Osteocyte (in vitro differentiated cells): ENCODE measurements at regions not wholly inside any gene's neighbourhood (a gene's known extent, or its start where the extent isn't known, plus 50 kb on each side); places are given as distances from the start of the nearest gene placed in this dataset.

Source experiments
- DNase-seq: peaks from one replicate; pipeline ENCODE4 v3.0.0; 2021; ENCODE audit warnings: mixed read lengths; ENCODE audit not compliant: unreplicated experiment; ENCODE audit errors: extremely low spot score
- H3K27ac Mint-ChIP-seq: one replicate; pipeline ENCODE4 v1.8.0; 2021; ENCODE audit warnings: mild to moderate bottlenecking, mixed read lengths; ENCODE audit not compliant: unreplicated experiment
- H3K27me3 Mint-ChIP-seq: one replicate; pipeline ENCODE4 v1.8.0; 2021; ENCODE audit warnings: mixed read lengths; ENCODE audit not compliant: unreplicated experiment
- H3K36me3 Mint-ChIP-seq: one replicate; pipeline ENCODE4 v1.8.0; 2021; ENCODE audit warnings: mixed read lengths; ENCODE audit not compliant: unreplicated experiment
- H3K4me1 Mint-ChIP-seq: one replicate; pipeline ENCODE4 v1.8.0; 2021; ENCODE audit warnings: mixed read lengths; ENCODE audit not compliant: unreplicated experiment
- H3K4me3 Mint-ChIP-seq: one replicate; pipeline ENCODE4 v1.8.0; 2021; ENCODE audit warnings: mild to moderate bottlenecking, moderate library complexity, mixed read lengths; ENCODE audit not compliant: unreplicated experiment
- H3K9me3 Mint-ChIP-seq: one replicate; pipeline ENCODE4 v1.8.0; 2021; ENCODE audit warnings: mixed read lengths; ENCODE audit not compliant: unreplicated experiment
- CTCF ChIP-seq: fragments of 200-600 bp; sonication (generic); IDR thresholded peaks from 2 replicates; pipeline ENCODE4 v1.5.0; 2021; ENCODE audit warnings: antibody characterized with exemption, mild to moderate bottlenecking, moderate library complexity

DNA sequence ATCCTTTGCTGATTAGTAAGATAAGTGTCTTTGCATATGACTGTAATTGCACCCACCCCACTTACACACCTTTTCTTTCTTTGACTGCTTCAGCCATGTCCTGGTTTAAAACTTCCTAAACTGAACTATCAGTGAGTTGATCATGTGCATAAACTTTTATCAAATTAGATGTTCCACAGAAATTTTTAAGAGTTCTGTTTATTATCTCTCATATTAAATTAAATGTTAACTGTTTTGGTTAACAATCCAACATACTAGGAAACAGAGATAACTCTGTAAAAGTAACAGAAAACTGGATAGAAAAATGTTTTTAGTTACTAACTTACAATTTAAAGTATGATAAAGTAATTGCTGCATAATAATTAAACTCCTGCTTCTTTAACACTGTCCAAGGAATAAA is 959.6 kb upstream of the LRRN3 start:
- no peaks in the 10 kb centered on the region for H3K9me3 Mint-ChIP-seq
- H3K36me3 Mint-ChIP-seq: no peaks in the 10 kb centered on the region
- H3K4me1 Mint-ChIP-seq: peaks cover 2% of the 10 kb centered on the region
- H3K27ac Mint-ChIP-seq: no peak overlapping the region
- no peak overlapping the region for H3K4me3 Mint-ChIP-seq
- TF ChIP-seq CTCF: no peak
- DNase-seq: no peak
- no peaks in the 10 kb centered on the region for H3K27me3 Mint-ChIP-seq

DNA sequence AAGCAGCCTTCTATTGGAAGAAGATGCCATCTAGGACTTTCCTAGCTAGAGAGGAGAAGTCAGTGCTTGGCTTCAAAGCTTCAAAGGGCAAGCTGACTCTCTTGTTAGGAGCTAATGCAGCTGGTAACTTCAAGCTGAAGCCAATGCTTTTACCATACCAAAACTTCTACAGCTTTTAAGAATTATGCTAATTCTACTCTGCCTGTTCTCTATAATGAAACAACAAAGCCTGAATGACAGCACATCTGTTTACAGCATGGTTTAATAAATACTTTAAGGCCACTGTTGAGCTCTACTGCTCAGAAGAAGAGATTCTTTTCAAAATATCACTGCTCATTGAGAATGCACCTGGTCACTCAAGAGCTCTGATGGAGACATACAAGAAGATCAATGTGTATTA is 951.9 kb upstream of the LRRN3 start:
- H3K27me3 Mint-ChIP-seq: peaks cover 7% of the 10 kb centered on the region
- TF ChIP-seq CTCF: no peak

GRCh38 chr7:110142939-110143526 is 947.9 kb upstream of the LRRN3 start:
- no peak overlapping the region for H3K27ac Mint-ChIP-seq
- H3K27me3 Mint-ChIP-seq: peaks cover 16% of the 10 kb centered on the region
- H3K4me3 Mint-ChIP-seq: no peak overlapping the region
- H3K9me3 Mint-ChIP-seq: no peaks in the 10 kb centered on the region
- H3K36me3 Mint-ChIP-seq: no peaks in the 10 kb centered on the region
- DNase-seq: no peak
- H3K4me1 Mint-ChIP-seq: no peaks in the 10 kb centered on the region
- no peak for TF ChIP-seq CTCF

More for the DNA sequence above, 951.9 kb upstream of the LRRN3 start:
- Mint-ChIP-seq H3K4me3 (no peak overlapping the region), H3K9me3 (no peaks in the 10 kb centered on the region), H3K36me3 (no peaks in the 10 kb centered on the region), H3K4me1 (no peaks in the 10 kb centered on the region), H3K27ac (no peak overlapping the region)
- DNase-seq: no peak

DNA sequence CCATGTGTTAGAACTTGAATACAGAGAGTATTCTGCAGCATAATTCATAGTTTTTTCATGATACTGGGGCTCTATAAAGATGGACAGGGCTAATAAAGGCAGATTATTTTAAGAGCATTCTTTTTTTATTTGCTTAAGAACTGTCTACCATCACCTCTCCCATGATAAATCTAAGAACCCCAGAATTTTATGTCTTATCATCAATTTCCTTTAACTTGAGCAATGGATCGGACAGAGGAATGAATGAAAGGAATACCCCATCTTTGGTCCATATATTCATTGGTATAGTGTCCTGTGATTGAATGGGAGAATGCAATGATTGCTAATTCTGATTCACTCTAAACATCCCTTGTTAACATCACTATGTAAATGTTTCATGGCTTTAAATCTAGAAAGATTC is 946.3 kb upstream of the LRRN3 start:
- H3K9me3 Mint-ChIP-seq: no peaks in the 10 kb centered on the region
- no peak overlapping the region for H3K4me3 Mint-ChIP-seq

GRCh38 chr7:110148054-110148453 is 942.9 kb upstream of the LRRN3 start:
- Mint-ChIP-seq H3K36me3 (no peaks in the 10 kb centered on the region), H3K9me3 (no peaks in the 10 kb centered on the region)

More for the DNA sequence above, 946.3 kb upstream of the LRRN3 start:
- DNase-seq: no peak
- Mint-ChIP-seq H3K27me3 (peaks cover 16% of the 10 kb centered on the region), H3K4me1 (no peaks in the 10 kb centered on the region), H3K27ac (no peak overlapping the region), H3K36me3 (no peaks in the 10 kb centered on the region)
- TF ChIP-seq CTCF: no peak

More at GRCh38 chr7:110148054-110148453, 942.9 kb upstream of the LRRN3 start:
- no peak for TF ChIP-seq CTCF
- DNase-seq: no peak
- H3K27ac Mint-ChIP-seq: no peak overlapping the region
- no peaks in the 10 kb centered on the region for H3K4me1 Mint-ChIP-seq
- no peak overlapping the region for H3K4me3 Mint-ChIP-seq
- peaks cover 21% of the 10 kb centered on the region for H3K27me3 Mint-ChIP-seq
